ENCODE measurements at regions not wholly inside any gene's neighbourhood (a gene's known extent, or its start where the extent isn't known, plus 50 kb on each side); places are given as distances from the start of the nearest gene placed in this dataset.

GRCh38 chr15:70569091-70569713, 194.2 kb downstream of the UACA start:
- TF ChIP-seq, protein P1, sequence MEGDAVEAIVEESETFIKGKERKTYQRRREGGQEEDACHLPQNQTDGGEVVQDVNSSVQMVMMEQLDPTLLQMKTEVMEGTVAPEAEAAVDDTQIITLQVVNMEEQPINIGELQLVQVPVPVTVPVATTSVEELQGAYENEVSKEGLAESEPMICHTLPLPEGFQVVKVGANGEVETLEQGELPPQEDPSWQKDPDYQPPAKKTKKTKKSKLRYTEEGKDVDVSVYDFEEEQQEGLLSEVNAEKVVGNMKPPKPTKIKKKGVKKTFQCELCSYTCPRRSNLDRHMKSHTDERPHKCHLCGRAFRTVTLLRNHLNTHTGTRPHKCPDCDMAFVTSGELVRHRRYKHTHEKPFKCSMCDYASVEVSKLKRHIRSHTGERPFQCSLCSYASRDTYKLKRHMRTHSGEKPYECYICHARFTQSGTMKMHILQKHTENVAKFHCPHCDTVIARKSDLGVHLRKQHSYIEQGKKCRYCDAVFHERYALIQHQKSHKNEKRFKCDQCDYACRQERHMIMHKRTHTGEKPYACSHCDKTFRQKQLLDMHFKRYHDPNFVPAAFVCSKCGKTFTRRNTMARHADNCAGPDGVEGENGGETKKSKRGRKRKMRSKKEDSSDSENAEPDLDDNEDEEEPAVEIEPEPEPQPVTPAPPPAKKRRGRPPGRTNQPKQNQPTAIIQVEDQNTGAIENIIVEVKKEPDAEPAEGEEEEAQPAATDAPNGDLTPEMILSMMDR (IDR thresholded peaks at IDR 0.05): no peak
- TF ChIP-seq POLR2A (IDR thresholded peaks at IDR 0.05): no peak
